ENCODE measurements at regions not wholly inside any gene's neighbourhood (a gene's known extent, or its start where the extent isn't known, plus 50 kb on each side); places are given as distances from the start of the nearest gene placed in this dataset.
A peak's percentile ranks its signal among the peaks of the same experiment; 100 is the strongest.

- no peak for TF ChIP-seq CTCF (IDR thresholded peaks at IDR 0.05)
- Histone ChIP-seq H3K27ac (no peak overlapping the region), H3K27me3 (no peaks in the 10 kb centered on the region), H3K9me3 (no peaks in the 10 kb centered on the region), H3K4me1 (no peaks in the 10 kb centered on the region), H3K36me3 (no peaks in the 10 kb centered on the region), H3K4me3 (no peak overlapping the region)
- peak; percentile 54 for DNase-seq (ENCODE audit: low spot score)
These were observed 215.4 kb upstream of the RTL1 start for GRCh38 chr14:101118746-101119591.

- no peaks in the 10 kb centered on the region for H3K27me3 ChIP-seq
- TF ChIP-seq CTCF (IDR thresholded peaks at IDR 0.05), result no peak
- no peaks in the 10 kb centered on the region for H3K36me3 ChIP-seq
- peak; percentile 51 for DNase-seq (ENCODE audit: low spot score)
- peak overlapping the region in 1 of 2 donors; percentile 18 for H3K4me3 ChIP-seq
- H3K4me1 ChIP-seq, result no peaks in the 10 kb centered on the region
- no peaks in the 10 kb centered on the region for H3K9me3 ChIP-seq
- H3K27ac ChIP-seq, result peak overlapping the region in 1 of 2 donors; percentile 20
These were observed 216.5 kb upstream of the RTL1 start for GRCh38 chr14:101119830-101120571.

GRCh38 chr14:101120641-101121507, 217.4 kb upstream of the RTL1 start:
- H3K27me3 ChIP-seq, result no peaks in the 10 kb centered on the region
- H3K36me3 ChIP-seq, result no peaks in the 10 kb centered on the region
- no peaks in the 10 kb centered on the region for H3K4me1 ChIP-seq
- TF ChIP-seq CTCF (IDR thresholded peaks at IDR 0.05), result no peak
- no peaks in the 10 kb centered on the region for H3K9me3 ChIP-seq
- DNase-seq (ENCODE audit: low spot score), result peak; percentile 59
- peak overlapping the region in 1 of 2 donors; percentile 18 for H3K4me3 ChIP-seq
- H3K27ac ChIP-seq, result peak overlapping the region; percentile 20 to 35

GRCh38 chr14:101121508-101122139, 218.1 kb upstream of the RTL1 start:
- H3K36me3 ChIP-seq, result no peaks in the 10 kb centered on the region
- no peak for TF ChIP-seq CTCF (IDR thresholded peaks at IDR 0.05)
- H3K9me3 ChIP-seq, result no peaks in the 10 kb centered on the region
- H3K27me3 ChIP-seq, result no peaks in the 10 kb centered on the region
- H3K4me3 ChIP-seq, result no peak overlapping the region
- no peak for DNase-seq (ENCODE audit: low spot score)
- no peak overlapping the region for H3K27ac ChIP-seq
- H3K4me1 ChIP-seq, result no peaks in the 10 kb centered on the region

Data from right atrium auricular region (tissue), 2 donors.